GM21360 (cell line): ENCODE measurements at regions not wholly inside any gene's neighbourhood (a gene's known extent, or its start where the extent isn't known, plus 50 kb on each side); places are given as distances from the start of the nearest gene placed in this dataset.

ENCODE experiments used
- ATAC-seq: cut with Tn5 transposase; IDR thresholded peaks from one replicate; pipeline ENCODE4 v1.9.1; 2021; ENCODE audit warnings: mild to moderate bottlenecking, moderate library complexity; ENCODE audit not compliant: unreplicated experiment

GRCh38 chr3:135728007-135728721, 237.4 kb upstream of the PPP2R3A start:
- ATAC-seq, result no peak

DNA sequence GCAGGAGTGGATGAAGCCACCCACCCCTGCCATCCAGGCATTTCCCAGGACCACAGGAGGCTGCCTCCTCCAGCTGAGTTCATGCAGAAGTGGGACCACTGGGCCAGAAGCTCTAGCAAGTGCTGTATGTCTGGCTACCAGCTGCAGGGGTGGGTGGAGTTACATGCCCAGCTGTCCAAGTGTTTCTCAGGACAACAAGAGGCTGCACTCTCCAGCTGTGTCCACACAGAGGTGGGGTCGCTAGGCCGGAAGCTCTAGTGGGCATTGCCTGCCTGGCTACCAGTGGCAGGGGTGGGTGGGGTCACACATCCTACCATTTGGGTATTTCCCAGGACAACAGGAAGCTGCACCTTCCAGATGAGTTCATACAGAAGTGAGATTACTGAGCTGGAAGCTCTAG, 234.0 kb upstream of the PPP2R3A start:
- no peak for ATAC-seq

DNA sequence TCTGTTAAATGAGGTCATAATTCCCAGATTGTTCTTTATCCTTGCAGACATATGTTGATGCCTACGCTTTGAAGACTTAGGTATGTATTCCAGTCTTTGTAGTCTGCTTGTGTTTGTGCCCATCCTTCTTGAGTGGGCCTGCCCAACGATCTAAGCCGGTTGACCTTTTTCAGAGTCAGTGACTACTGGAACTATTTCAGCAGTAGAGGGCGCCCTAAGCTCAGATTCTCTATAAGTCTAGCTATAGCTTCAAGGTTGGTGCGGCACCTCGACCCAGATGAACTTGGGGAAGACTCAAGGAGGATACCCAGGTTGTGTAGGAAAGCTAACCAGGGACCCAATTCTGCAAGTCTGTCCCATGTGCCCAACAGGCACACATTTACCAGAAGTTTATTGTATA, 228.8 kb upstream of the PPP2R3A start:
- no peak for ATAC-seq

DNA sequence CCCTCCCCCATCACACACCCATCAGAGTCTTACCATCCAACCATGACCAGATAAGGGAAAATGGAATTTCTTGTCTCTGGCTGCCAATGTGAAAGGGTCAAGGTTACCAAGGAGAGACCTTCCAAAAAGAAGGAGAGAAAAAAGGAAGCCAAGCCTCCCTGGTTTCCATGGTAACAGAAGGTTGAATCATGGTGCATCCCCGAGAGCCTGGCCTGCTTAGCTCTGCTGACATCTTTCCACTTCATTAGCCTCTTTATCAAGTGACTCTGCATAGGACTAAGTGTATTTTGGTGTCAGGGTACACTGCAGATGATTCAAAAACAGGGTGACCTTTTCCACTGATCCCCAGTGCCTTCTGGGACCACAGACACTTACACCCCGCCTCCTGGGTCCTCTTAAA, 225.7 kb upstream of the PPP2R3A start:
- ATAC-seq, result no peak

- no peak for ATAC-seq
Observed at GRCh38 chr3:135740211-135740610, 225.3 kb upstream of the PPP2R3A start.

- ATAC-seq, result no peak
Observed at GRCh38 chr3:135740751-135741150, 224.8 kb upstream of the PPP2R3A start.

DNA sequence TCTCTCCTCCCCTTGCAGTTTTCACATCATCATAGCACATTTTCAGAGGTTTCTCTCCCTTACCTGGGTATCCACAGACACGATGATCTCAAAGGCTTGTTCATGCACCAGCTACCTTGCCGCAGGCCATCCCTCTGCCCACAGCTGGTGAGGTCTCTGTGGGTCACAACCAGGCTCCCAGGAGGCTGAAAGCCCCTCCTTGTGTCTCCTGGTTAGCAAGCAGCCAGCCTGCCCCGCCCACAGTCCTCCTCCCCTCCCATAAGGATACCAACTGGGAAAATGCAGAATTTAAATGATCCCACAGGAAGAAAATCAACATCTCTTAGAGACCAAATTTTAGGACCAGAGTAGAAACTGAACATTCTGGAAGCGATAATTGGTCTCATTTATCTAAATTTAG, 213.5 kb upstream of the PPP2R3A start:
- ATAC-seq, result no peak

- no peak for ATAC-seq
Observed at GRCh38 chr3:135752851-135753250, 212.7 kb upstream of the PPP2R3A start.

DNA sequence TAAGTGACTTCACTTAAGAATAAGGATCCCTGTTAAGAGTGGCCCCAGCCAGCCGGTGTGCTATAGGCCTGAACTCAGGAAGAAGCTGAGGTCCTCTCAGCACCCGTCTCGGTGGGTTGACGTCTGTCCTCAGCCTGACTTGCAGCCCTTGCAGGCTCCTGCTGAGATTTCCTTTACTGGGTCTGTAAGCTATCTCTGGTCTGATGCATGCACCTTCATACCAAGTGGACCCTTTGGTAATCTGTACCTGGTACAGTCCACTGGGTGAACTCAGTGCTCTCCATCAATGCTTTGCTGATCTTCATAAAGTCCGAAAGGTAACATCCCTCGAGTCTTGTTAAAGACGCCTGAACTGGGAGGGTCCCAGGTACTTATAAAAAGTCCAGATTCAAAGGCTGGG, 212.0 kb upstream of the PPP2R3A start:
- no peak for ATAC-seq

GRCh38 chr3:135755330-135756105, 210.0 kb upstream of the PPP2R3A start:
- no peak for ATAC-seq

DNA sequence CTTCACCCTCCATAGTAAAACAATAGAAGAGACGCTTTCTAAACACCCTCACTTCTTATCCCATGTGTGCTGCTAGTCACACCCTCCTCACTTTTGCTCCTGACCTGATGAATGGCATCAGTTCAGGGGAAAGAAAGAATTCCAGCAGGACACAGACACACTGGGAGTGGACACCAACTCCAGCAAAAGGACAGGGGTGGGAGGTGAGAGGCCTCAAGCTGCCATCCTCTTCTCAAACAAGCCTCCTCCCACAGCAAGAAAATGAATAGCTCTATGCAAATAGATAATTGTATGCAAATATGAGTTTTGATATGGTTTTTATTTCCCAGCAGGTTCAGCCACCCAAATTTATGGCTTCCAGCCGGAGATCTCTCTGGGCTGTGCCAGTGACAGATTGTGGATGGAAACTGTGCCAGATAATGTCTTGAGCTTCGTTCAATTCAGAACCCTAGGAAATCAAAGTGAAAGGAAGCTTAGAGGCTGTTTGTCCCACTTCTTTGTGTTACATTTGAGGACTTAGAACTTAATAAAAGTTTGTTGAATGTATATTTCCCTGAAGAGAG, 209.3 kb upstream of the PPP2R3A start:
- no peak for ATAC-seq

- ATAC-seq, result no peak
Observed at GRCh38 chr3:135757421-135757820, 208.1 kb upstream of the PPP2R3A start.

DNA sequence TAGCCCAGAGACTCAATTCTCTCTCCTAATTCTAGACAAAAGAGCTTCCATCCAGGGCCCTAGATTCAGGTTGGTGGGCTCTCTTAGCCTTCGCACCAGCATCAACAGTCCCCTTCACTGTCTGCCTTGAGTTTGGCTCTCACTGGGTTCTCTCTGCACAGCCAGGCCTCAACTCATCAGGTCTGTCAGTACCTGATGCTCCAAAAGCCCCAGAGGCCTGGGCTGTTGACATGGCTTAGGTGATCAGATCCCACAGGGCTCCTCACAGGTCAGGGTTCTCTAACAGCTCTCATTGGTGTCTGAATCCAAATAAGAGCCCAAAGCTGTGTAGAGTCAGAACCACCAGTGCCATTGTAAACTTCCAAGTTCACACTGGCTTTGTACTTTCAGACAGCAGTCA, 206.6 kb upstream of the PPP2R3A start:
- no peak for ATAC-seq

DNA sequence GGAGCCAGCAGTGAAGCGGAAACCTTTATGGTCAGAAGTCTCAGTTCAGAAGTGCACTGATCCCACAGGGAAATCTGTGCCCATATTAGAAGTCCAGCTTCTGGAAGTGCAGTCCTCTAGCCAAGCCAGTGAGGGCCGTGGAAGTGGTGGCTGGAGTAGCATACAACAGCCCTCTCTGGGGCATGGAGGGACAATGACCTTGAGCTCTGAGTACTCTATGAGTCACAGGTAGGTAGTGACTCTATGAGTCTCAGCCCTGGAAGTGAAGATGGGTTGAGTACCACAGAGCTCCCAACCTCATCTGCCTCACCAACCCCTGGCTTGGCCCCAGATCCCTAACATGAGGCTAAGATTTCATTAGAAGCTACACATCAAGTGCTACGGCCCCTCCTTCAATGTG, 205.9 kb upstream of the PPP2R3A start:
- ATAC-seq, result no peak

DNA sequence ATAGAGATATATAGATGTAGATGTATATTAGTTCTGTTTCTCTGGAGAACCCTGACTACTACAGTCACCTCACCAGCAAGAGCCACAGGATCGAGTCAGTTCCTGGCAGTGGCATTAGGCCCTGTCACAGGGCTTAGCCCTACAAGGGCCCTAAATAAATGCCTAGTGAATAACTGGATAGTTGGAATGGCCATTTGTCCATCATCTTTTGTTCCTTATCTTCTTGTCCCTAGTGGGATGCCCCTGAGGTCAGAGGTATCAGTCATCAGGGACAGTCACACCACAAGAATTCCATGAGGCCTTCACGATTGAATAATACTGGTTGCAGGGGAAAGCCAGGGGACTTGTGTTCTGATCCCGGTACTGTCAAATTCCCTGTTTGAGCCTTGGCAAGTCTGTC, 204.9 kb upstream of the PPP2R3A start:
- no peak for ATAC-seq

- no peak for ATAC-seq
Observed at GRCh38 chr3:135762188-135762856, 203.2 kb upstream of the PPP2R3A start.

DNA sequence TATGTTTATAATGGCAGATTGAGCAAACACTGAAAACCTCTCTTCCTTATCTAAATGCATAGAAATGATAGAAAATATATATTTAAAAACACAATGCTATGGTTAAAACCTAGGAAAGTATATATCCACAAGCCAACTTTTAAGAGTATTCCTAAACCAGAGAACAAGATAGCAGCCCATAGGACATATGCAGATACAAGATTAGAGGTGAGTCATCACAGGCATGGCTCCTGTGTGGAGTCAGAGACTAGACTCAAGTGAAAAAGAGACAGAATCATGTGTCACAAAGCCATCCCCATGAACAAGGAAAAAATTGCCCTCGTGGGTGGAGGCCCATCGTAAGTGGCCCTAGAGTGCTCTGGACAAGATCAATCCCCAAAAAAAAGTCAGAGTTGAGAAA, 199.4 kb upstream of the PPP2R3A start:
- no peak for ATAC-seq

DNA sequence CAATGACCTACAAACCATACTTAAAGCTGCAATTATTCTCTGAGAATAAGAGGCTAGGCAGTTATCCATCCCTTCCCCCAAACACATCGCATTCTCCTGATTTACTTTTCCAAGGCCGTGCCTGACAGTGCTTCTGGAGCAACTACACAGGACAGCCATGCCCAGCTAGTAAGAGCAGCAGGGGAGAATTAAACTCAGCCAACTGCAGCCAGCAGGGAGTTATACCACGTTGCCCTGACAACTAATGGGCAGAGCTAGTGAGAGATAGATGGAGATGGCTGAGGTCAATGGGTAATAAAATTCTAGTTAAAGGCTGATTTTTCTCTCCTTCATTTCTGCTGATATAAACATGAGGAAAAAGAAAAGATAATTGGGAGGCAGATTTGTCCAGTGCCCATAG, 193.8 kb upstream of the PPP2R3A start:
- no peak for ATAC-seq

GRCh38 chr3:135779024-135779423, 186.5 kb upstream of the PPP2R3A start:
- no peak for ATAC-seq

- ATAC-seq, result no peak
Observed at GRCh38 chr3:135779590-135780235, 185.8 kb upstream of the PPP2R3A start.
